ENCODE measurements at regions not wholly inside any gene's neighbourhood (a gene's known extent, or its start where the extent isn't known, plus 50 kb on each side); places are given as distances from the start of the nearest gene placed in this dataset.
"Not testable (repeated sequence)": the region's sequence is repeated elsewhere in the genome, so short reads cannot be mapped to it uniquely, and the experiment has no call there.

- Mint-ChIP-seq H3K4me1 (ENCODE audit: unreplicated experiment) (no peaks in the 10 kb centered on the region), H3K4me3 (ENCODE audit: unreplicated experiment) (no peak overlapping the region), H3K27me3 (ENCODE audit: unreplicated experiment) (no peaks in the 10 kb centered on the region), H3K36me3 (ENCODE audit: unreplicated experiment) (no peaks in the 10 kb centered on the region), H3K27ac (ENCODE audit: unreplicated experiment) (no peak overlapping the region), H3K9me3 (ENCODE audit: unreplicated experiment) (peaks cover 12% of the 10 kb centered on the region)
- no peak for DNase-seq (ENCODE audit: extremely low spot score, unreplicated experiment)
- no peak for TF ChIP-seq CTCF (IDR thresholded peaks at IDR 0.05)
These were observed 430.6 kb downstream of the BUD13 start for GRCh38 chr11:116342148-116342547.

- no peaks in the 10 kb centered on the region for H3K36me3 Mint-ChIP-seq (ENCODE audit: unreplicated experiment)
- H3K27me3 Mint-ChIP-seq (ENCODE audit: unreplicated experiment): no peaks in the 10 kb centered on the region
- DNase-seq (ENCODE audit: extremely low spot score, unreplicated experiment): no peak
- H3K9me3 Mint-ChIP-seq (ENCODE audit: unreplicated experiment): peaks cover 20% of the 10 kb centered on the region
- H3K4me1 Mint-ChIP-seq (ENCODE audit: unreplicated experiment): no peaks in the 10 kb centered on the region
- no peak for TF ChIP-seq CTCF (IDR thresholded peaks at IDR 0.05)
- H3K4me3 Mint-ChIP-seq (ENCODE audit: unreplicated experiment): no peak overlapping the region
- H3K27ac Mint-ChIP-seq (ENCODE audit: unreplicated experiment): no peak overlapping the region
These were observed 433.3 kb downstream of the BUD13 start for GRCh38 chr11:116339306-116340098.

GRCh38 chr11:116338500-116338899 is 434.3 kb downstream of the BUD13 start:
- H3K27ac Mint-ChIP-seq (ENCODE audit: unreplicated experiment); H3K36me3 Mint-ChIP-seq (ENCODE audit: unreplicated experiment); H3K4me3 Mint-ChIP-seq (ENCODE audit: unreplicated experiment); DNase-seq (ENCODE audit: extremely low spot score, unreplicated experiment); H3K27me3 Mint-ChIP-seq (ENCODE audit: unreplicated experiment); H3K4me1 Mint-ChIP-seq (ENCODE audit: unreplicated experiment): not testable (repeated sequence)
- peaks cover 20% of the 10 kb centered on the region for H3K9me3 Mint-ChIP-seq (ENCODE audit: unreplicated experiment)

GRCh38 chr11:116336540-116336939 is 436.2 kb downstream of the BUD13 start:
- no peaks in the 10 kb centered on the region for H3K27me3 Mint-ChIP-seq (ENCODE audit: unreplicated experiment)
- no peaks in the 10 kb centered on the region for H3K4me1 Mint-ChIP-seq (ENCODE audit: unreplicated experiment)
- no peak overlapping the region for H3K4me3 Mint-ChIP-seq (ENCODE audit: unreplicated experiment)
- no peak for TF ChIP-seq CTCF (IDR thresholded peaks at IDR 0.05)
- H3K9me3 Mint-ChIP-seq (ENCODE audit: unreplicated experiment): peaks cover 24% of the 10 kb centered on the region
- DNase-seq (ENCODE audit: extremely low spot score, unreplicated experiment): no peak
- no peaks in the 10 kb centered on the region for H3K36me3 Mint-ChIP-seq (ENCODE audit: unreplicated experiment)
- no peak overlapping the region for H3K27ac Mint-ChIP-seq (ENCODE audit: unreplicated experiment)

GRCh38 chr11:116335891-116336290 is 436.9 kb downstream of the BUD13 start:
- H3K27ac Mint-ChIP-seq (ENCODE audit: unreplicated experiment): no peak overlapping the region
- no peak for TF ChIP-seq CTCF (IDR thresholded peaks at IDR 0.05)
- no peak overlapping the region for H3K4me3 Mint-ChIP-seq (ENCODE audit: unreplicated experiment)
- no peaks in the 10 kb centered on the region for H3K4me1 Mint-ChIP-seq (ENCODE audit: unreplicated experiment)
- no peaks in the 10 kb centered on the region for H3K27me3 Mint-ChIP-seq (ENCODE audit: unreplicated experiment)
- peaks cover 24% of the 10 kb centered on the region for H3K9me3 Mint-ChIP-seq (ENCODE audit: unreplicated experiment)
- DNase-seq (ENCODE audit: extremely low spot score, unreplicated experiment): no peak
- H3K36me3 Mint-ChIP-seq (ENCODE audit: unreplicated experiment): no peaks in the 10 kb centered on the region
